ENCODE measurements at regions not wholly inside any gene's neighbourhood (a gene's known extent, or its start where the extent isn't known, plus 50 kb on each side); places are given as distances from the start of the nearest gene placed in this dataset.

GRCh38 chr5:109614981-109615380, 74.7 kb upstream of the MAN2A1 start:
- TF ChIP-seq CTCF (conservative IDR thresholded peaks at IDR 0.05; ENCODE audit: low read depth, low read length) (no peak), EZH2 (IDR thresholded peaks at IDR 0.05; ENCODE audit: low read length, unreplicated experiment) (no peak)

All from PC-3 (cell line).